Fibroblast of skin of left biceps (primary cell): ENCODE measurements at regions not wholly inside any gene's neighbourhood (a gene's known extent, or its start where the extent isn't known, plus 50 kb on each side); places are given as distances from the start of the nearest gene placed in this dataset.
"Not testable (repeated sequence)": the region's sequence is repeated elsewhere in the genome, so short reads cannot be mapped to it uniquely, and the experiment has no call there.

Source experiments
- DNase-seq, 2 experiments: peaks; one replicate each; pipeline ENCODE4 v3.0.0-alpha.2; 2013; ENCODE audit warnings: low read depth in 2 of 2

DNA sequence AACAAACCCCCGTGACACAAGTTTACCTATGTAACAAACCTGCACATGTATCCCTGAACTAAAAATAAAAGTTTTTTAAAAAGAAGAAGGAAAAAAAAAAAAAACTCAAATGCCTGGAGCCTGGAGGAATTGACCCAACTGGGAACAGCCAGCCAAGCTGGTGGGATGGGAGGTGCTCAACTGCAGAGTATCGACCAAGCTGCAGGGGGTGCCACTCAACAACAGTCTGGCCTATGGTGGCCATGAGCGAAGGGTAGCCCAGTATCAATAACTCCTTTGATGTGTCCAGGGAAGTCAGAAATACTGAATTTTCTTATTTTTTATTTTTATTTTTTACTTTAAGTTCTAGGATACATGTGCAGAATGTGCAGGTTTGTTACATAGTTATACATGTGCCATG, 310.3 kb upstream of the DLGAP1 start:
- DNase-seq = no peak

DNA sequence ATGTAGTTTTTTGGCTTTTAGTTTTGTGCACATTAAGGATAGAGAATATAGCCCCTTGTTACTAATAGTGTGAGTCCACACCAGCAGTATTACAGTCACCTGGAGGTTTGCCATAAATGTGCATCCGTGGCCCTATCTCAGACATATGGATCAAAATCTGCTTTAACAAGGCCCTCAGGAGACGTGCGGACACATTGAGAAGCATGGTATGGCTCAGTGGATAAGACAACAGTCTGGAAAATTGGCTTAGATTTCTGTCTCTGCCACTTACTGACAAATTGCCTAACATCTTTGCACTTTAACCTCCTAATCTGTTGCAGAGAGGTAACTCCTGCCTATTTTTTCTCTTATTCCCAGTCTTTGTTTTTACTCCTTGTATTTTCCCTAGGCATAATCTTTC, 307.2 kb upstream of the DLGAP1 start:
- no peak for DNase-seq

DNA sequence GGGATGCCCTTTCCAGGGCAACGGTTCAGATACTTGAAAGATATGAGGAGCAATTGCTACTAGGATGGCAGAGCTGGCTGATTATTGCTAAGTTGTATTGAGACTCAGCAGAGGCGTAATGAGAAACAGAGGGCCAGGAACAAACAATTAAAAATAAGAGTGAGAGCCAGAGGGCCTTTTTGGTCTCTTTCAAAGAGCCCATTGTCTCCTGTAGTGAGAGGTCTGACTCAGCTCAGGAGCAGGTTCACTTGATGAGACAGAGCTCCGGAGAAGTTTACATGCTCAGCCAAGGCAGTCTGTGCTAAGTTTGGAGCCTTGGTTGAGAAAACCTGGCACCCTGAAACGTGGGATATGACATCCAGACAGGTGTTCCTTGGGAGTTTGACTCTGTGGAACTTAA, 303.9 kb upstream of the DLGAP1 start:
- DNase-seq = no peak

DNA sequence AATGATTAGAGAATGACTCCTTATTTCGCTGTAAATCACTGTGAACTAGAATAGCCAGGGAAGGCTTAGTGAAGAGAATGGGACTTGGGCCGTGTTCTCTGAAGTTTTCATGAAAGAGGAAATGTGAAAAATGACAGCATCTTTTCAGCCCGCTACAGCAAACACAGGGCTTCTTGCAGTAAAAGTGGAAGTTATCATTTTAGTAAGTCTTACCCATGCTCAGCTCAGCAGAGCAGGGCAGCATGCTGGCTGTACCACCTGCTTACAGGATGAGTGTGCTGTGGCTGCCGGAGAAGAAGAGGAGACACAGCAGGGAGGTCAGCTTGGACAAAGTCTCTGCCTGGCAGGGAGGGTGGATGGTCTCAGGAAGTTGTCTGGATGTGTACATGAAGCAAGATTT, 300.7 kb upstream of the DLGAP1 start:
- no peak for DNase-seq

DNA sequence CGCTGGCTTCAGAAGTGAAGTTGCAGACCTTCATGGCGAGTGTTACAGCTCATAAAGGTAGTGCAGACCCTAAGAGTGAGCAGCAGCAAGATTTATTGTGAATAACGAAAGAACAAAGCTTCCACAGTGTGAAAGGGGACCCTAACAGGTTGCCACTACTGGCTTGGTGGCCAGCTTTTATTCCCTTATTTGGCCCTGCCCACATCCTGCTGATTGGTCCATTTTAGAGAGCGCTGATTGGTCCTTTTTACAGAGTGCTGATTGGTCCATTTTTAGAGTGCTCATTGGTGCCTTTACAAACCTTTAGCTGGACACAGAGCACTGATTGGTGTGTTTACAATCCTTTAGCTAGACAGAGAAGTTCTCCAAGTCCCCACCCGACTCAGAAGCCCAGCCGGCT, 298.0 kb upstream of the DLGAP1 start:
- not testable (repeated sequence) for DNase-seq

DNA sequence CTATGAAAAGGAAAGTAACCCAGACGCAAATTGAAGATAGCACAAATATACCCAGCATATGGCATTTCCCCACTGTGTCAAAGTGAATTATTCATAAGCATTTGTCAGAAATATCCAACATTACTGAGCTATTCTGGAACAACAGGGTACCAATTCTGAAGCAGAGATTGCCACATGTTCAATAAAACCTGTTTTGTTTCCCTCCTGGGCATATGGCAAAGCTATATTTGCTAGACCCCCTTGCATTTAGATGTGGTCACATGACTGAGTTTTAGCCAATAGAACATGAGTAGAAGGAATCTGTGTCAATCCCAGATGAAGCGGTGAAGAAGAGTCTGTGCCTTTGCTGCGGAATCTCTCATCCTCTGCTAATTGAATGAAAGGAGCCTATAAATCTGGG, 296.4 kb upstream of the DLGAP1 start:
- DNase-seq = no peak

DNA sequence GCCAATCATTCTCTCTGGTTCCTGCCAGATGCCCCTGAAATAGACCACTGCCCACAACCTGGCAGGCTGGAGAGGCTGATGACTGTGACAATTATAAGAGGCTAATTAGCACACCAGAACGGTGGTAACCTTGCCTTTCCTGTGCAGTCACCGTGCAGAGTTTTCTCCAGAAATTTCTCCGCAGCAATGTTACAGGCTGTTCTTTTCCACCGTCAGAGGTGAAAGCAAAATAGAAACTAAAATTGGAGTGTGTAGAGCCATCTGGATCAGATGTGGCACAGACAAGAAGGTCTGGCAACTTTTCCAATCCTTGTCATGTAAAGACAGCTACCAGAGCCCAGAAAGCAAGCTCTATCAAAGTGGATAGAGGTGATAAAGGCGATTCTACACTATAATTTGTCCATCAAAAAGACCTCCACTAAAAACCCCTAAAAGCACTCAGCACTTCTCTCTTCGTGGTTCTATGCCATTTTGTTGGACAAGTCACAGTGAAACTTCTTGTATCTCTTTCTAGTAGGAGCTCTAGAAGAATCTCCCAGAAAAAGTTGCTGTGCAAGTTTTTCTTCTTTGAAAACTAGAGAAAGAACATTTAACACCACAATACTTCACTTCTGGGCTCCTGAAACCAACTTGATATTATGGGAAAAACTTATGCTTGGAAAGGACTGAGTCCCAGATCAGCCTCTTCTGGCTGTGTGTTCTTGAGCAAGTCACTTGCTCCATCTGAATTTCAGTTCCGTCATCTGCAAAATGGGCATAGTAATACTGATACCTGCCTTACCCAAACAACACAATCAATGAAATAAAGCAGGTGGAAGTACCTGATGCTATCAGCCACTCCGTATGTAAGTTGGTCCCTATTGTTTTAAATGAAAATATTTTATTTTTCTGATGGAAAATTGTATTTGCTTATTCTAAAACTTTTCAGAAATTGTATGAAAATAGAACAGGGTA, 295.6 kb upstream of the DLGAP1 start:
- DNase-seq = no peak

DNA sequence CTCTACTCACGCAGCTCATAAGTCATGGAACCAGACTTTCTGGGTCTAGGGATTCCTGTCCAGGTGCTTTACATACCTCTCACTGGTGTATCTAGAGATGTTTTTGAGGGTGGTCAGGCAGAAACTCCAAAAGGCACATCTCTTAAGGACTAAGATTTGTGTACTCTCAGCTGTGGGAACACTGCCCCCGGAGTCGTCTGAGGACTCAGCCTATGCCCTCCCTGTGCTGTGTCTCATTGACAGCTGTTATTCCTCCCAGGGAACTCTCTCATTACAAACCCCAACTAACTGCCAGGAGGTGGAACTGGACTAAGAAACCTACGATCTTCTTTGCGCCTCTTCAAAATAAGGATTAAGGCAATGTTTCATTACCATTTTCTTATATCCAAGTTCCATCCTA, 293.9 kb upstream of the DLGAP1 start:
- DNase-seq = no peak

DNA sequence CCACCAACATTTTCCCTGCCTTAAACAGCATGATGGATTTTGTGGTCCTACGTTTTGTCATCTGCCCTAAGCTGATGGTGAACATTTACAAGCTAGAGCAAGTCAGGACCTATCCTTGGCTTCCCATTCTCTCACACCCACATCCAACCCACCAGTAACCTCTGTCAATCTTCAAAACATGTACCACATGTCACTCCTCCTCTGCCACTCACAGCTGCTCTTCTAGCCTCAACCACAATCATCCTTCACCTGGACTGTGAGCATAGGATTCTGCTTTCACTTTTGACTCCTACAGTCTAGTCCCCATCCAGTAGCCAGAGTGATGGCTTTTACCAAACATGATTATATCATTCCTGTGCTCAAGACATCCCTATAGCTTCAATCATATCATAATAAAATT, 279.8 kb upstream of the DLGAP1 start:
- no peak for DNase-seq

DNA sequence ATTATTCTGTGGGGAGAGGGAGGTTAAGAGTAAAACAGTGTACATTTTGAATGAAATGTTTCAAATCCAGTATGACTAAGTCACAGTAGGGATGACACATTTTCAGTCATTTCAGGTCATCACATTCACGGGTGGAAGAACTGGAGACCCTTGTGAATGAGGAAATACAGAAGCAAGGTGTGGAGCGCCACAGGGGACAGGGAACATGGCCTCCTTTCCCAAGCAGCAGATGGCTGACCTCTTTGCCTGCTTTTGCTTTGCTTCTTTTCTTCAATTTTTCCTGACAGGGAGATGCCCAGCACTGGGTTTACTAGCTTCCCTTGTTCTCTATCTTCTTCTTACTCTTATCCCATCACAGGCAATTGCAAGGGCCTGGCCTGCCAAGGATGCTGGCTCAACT, 278.9 kb upstream of the DLGAP1 start:
- DNase-seq = no peak

DNA sequence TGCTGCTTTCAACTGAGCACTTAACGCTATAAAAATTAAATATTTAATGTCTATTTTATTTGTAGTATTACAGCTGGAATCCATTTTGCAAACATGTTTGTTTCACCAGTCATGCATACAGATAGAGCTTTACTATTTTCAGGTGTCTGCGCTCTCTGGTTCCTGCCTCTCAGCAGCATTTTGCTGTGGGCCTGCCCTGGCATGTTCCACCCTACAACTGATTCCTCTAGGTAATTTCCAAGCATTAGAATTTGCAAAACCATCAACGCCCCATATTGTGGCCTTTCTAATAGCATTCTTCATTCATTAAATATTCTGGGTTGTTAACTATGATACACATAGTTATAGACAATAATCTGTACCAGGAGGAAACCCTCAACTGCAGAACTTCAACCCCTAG, 266.4 kb upstream of the DLGAP1 start:
- DNase-seq = no peak

DNA sequence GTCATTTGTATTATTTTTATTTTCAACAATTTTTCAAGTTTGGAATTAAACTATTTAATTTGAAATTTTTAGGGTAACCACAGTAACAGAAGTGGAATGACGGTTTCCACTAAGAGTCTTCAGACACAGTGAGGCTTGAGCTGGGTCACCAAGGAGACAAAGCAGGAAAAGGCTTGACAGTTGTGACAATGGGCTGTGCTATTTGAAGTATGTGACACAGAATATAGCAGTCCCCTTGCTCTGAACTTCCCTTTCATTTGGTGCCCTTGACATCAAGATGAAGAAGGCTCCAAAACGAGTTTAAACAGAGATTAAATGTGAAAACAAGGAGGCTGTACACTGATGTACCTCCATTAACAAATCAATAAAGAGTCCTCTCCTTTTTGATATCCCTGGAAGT, 265.4 kb upstream of the DLGAP1 start:
- no peak for DNase-seq

DNA sequence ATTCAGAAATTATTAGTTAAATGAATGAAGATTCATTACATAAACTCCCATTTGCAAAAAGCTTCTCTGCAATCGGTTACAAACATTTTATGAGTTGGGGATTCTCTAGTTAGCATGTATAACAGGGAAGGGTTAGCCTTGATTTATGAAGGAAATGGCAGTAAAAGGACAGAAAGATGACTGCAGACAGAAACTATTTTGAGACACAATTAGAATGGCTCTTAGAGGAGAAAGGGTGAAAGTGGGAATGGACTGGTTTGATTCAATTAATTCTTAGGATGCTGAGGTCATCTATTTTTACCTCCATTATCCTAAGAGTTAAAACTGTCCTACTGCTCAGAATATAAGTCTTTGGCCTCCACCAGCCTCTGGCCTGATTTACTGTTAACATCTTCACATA, 250.8 kb upstream of the DLGAP1 start:
- DNase-seq = no peak

DNA sequence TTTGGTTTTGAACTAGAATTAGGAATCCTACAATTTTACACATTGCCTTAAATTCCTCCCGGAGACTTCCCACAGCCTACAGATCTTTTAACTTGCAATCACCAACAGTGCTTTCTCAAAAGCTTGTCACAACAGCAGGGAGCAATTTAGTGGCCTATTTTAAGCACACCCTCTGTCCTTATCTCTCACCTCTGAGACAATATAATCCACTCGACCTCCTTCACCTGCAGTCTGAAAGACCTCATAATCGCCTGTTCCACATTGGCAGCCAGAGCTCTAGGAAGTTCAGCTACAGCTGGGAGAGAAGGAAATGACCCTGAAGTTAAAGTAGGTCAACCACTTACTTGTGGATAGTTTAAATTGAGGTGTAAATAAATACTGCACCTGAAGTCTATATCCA, 249.7 kb upstream of the DLGAP1 start:
- no peak for DNase-seq

DNA sequence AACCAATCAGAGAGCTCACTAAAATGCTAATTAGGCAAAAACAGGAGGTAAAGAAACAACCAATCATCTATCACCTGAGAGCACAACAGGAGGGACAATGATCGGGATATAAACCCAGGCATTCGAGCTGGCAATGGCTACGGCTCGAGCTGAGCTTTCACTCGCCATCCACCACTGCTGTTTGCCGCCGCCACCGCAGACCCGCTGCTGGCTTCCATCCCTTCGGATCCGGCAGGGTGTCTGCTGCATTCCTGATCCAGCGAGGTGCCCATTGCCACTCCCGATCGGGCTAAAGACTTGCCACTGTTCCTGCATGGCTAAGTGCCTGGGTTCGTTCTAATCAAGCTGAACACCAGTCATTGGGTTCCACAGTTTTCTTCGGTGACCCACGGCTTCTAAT, 236.7 kb upstream of the DLGAP1 start:
- DNase-seq = no peak

DNA sequence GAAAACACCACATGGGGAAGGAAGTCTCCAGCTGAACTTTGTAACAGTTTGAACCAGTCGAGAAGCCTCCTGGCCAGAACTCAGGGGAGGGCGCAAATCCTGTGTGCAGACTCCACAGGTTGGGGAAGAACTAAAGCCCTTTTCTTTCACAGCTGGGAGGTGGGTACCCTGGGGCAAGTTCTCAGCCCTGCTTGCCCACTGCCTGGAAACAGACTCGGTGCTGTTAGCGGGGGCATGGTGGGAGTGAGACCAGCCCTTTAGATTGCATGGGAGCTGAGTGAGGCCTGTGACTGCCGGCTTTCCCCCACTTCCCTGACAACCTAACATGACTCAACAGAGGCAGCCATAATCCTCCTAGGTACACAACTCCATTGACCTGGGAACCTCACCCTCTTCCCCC, 223.6 kb upstream of the DLGAP1 start:
- DNase-seq = not testable (repeated sequence)

DNA sequence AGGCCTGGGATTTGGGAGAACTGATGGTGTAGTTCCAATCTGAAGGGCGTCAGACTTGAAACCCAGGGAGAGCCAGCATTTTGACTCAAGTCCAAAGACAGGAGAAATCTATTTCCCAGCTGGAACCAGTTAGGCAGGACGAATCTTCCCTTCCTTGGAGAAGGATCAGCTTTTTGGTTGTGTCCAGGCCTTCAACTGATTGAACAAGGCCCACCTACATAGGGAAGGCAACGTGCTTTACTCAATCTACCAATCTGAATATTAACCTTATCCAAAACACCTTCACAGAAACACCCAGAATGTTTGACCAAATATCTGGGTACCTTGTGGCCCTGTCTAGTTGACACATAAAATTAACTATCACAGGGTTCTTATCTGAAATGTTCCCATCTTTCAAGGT, 221.9 kb upstream of the DLGAP1 start:
- DNase-seq = no peak

DNA sequence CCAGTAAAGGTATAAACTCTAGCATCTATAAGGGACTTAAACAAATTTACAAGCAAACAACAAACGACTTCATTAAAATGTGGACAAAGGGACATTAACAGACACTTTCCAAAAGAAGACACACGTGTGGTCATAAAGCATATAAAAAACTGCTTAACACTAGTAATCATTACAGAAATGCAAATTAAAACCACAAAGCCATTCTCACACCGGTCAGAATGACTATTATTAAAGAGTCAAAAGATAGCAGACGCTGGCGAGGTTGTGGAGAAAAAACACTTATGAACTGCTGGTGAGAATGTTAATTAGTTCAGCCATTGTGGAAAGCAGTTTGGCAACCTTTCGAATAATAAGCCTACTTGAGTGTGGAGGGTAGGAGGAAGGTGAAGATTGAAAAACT, 217.1 kb upstream of the DLGAP1 start:
- DNase-seq = no peak

DNA sequence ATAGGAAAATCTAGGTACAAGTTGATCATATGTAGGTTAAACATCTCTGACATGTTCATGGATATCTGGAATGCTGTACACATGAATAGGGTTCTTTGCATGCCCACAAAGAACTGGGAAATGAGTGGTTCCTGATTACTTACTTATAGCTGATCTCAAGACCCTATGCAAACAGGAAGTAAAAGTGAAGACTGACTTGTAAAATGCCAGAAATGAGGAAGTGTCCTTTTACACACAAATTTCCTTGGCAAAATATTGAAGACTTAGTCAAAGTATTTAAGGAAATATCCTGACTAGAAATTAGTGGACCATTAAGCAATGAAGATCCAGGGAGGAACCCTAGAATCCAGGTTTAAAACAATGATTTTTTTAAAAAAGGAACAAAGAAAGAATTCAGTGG, 203.7 kb upstream of the DLGAP1 start:
- DNase-seq = no peak

DNA sequence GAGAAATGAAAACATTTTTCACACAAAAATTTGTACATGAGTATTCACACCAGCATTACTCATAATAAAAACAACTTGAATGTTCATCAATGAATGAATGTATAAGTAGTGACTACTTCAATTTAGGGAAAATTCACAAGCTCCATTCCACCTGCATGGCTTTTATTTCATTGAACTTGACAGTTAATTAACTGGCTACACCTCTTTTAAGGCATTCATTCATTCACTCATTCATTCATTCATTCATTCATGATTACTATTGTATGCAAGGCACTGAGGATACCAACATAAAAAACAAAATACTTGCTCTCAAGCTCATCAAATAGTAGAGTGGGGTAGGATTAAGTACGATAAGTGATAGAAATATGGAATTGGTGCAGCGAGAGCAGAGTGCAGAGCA, 198.3 kb upstream of the DLGAP1 start:
- no peak for DNase-seq

DNA sequence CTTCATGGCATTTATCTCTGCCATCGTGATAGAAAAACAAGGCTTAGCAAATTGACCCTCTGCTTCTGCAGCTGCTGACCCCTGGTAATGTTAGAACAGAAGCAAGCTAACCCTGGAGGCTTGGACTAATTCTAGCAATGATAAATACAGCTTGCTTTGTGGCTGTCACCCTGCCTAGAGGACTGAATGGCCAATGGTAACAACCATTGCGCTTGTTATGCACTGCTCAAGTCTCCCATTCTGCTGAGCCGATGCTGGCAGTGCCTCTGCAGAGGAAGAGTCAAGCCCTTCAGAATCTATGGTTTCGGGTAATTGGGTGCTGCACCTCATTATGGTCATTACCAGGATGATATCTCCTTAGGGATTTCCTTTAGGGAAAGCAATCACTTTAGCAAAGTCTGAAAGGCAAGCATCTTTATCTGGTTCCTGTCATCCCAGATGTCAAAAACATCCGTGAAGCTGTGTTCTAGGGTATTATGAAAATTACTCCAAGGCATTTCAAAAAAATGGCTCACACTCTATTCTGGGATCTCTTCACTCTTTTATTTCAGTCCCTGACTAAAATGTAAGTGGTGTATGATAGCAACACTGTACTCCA, 186.8 kb upstream of the DLGAP1 start:
- no peak for DNase-seq

DNA sequence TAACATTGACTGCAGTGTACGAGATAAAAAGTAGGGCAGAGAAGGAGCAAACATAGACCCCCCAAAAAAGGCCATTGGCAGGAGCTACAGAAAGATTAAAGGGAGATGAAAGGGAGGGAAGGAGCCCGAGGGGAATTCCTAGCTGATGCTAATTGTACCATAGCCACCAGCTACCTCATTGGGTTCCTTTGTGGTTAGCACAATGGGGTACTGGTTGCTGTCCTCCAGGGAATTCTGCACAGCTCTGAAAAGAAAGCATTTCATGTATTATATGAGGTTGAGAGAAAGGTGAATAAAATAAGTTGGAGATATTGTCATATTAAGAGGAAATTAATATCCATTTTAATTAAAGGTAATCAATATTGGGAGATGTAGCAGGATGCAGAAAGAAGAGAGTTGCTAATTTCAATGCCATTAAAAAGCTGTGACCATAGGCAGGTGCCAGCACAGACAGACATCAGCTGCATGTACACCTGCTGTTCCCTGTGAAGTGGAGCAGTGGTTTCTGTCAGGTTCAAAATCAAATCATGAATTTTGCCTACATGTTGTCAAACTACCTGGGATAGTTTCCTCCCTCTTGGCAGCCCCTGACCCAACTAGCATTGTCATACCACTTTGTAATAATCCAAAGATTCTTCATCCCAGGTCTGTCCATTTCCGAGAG, 185.4 kb upstream of the DLGAP1 start:
- DNase-seq = no peak
